Neutrophil (primary cell): ENCODE measurements at regions not wholly inside any gene's neighbourhood (a gene's known extent, or its start where the extent isn't known, plus 50 kb on each side); places are given as distances from the start of the nearest gene placed in this dataset.

Source experiments
- H3K27ac ChIP-seq: fragments of 200-600 bp; sonication (generic); 2 replicates; pipeline ENCODE4 v1.5.1; 2016; ENCODE audit warnings: mild to moderate bottlenecking, moderate library complexity
- H3K27me3 ChIP-seq: fragments of 200-600 bp; sonication (generic); 2 replicates; pipeline ENCODE4 v1.6.0; 2016; ENCODE audit warnings: mild to moderate bottlenecking
- H3K36me3 ChIP-seq: fragments of 200-600 bp; sonication (generic); 2 replicates; pipeline ENCODE4 v1.5.1; 2017
- H3K4me1 ChIP-seq, 2 experiments: fragments of 200-600 bp in 1 of 2; sonication (generic) in 1 of 2; 1 replicate in 1 of 2; 2 replicates in 1 of 2; pipeline versions ENCODE4 v1.5.1 to v1.6.1; 2013 to 2016; ENCODE audit warnings: low read depth in 1 of 2, low read length in 1 of 2, mild to moderate bottlenecking in 1 of 2, moderate library complexity in 1 of 2; ENCODE audit not compliant: control insufficient read depth in 1 of 2, insufficient read depth in 1 of 2
- H3K4me3 ChIP-seq, 2 experiments: fragments of 200-600 bp in 1 of 2; sonication (generic) in 1 of 2; 1 replicate in 1 of 2; 2 replicates in 1 of 2; pipeline ENCODE4 v1.5.1; 2013 to 2016; ENCODE audit warnings: low read depth in 1 of 2, low read length in 1 of 2, mild to moderate bottlenecking in 1 of 2, moderate library complexity in 1 of 2
- H3K9me3 ChIP-seq: fragments of 200-600 bp; sonication (generic); 2 replicates; pipeline ENCODE4 v1.5.1; 2016
- CTCF ChIP-seq: fragments of 200-600 bp; sonication (generic); IDR thresholded peaks from 2 replicates; pipeline ENCODE4 v1.5.1; 2016; ENCODE audit warnings: antibody characterized with exemption

DNA sequence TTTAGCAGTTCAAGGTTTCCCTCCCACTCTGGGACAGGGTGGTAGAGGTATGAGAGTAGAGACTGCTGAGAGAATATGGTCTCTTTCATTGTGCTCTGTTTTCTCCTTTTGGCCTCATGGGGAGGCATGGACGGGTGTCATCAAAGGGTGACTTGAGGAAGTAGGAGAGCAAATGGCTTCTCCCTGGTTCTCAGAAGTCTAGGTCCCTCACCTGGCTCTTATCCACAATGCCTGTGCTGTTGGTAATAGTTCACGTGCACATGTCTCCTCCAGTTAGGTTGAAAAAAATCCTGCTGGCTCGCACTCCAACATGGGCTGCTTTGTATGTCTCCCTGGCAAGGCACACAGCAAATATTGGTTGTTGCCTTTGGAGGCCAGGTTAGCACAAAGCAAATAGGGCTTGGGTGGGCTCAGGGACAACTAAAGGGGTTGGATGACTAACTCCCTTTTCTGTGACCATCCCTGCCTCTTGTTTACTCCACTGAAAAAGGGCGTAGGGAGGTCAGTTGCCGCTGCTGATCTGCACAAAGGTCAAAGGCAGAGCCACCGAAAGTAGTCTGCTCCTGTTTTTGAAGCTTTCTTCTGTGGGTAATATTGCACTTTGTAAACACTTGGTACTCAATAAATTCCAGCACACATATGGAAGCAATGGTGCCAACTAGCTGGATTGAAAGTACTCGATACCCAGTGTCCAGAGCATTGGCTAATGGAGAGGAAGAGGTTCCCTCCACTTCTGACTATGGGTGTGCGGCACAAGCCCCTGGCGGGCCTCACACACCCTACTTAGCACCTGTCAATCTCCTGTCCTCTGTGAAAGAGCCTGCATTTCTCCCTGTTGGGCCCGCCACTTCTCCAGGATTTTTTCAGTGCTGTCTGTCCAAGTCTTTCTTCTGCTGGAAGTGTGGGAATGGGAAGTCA is 121.8 kb downstream of the SLC38A6 start:
- TF ChIP-seq CTCF: no peak
- peak overlapping the region; percentile 66 for H3K27ac ChIP-seq
- peaks cover 41 to 43% of the 10 kb centered on the region in 2 experiments for H3K4me1 ChIP-seq

More for the DNA sequence above, 121.8 kb downstream of the SLC38A6 start:
- H3K27me3 ChIP-seq: peaks cover 19% of the 10 kb centered on the region
- no peaks in the 10 kb centered on the region for H3K9me3 ChIP-seq
- H3K36me3 ChIP-seq: no peaks in the 10 kb centered on the region
- H3K4me3 ChIP-seq: no peak overlapping the region
